BJ (cell line): ENCODE measurements at regions not wholly inside any gene's neighbourhood (a gene's known extent, or its start where the extent isn't known, plus 50 kb on each side); places are given as distances from the start of the nearest gene placed in this dataset.

Experiments
- CTCF ChIA-PET: fragments of 350-600 bp; formaldehyde crosslinking; extraction: SDS; loops from one replicate; lab custom pipeline; 2021; ENCODE audit warnings: antibody characterized with exemption, inconsistent platforms; lab: Yijun Ruan, JAX
- POLR2A ChIA-PET: fragments of 300-600 bp; sonication (Branson Sonifier 250); formaldehyde crosslinking; extraction: SDS; loops from one replicate; lab custom pipeline; 2021; ENCODE audit warnings: antibody characterized with exemption; lab: Charles Lee
- DNase-seq: peaks from one replicate; pipeline ENCODE4 v3.0.0-alpha.2; 2011; ENCODE audit warnings: low read depth
- H3K27me3 ChIP-seq: 2 replicates; pipeline ENCODE4 v1.6.0; 2011; ENCODE audit warnings: low read length; ENCODE audit not compliant: control insufficient read depth, insufficient read depth
- H3K36me3 ChIP-seq: 2 replicates; pipeline ENCODE4 v1.5.1; 2011; ENCODE audit warnings: low read length; ENCODE audit not compliant: control insufficient read depth, insufficient read depth
- H3K4me3 ChIP-seq: 2 replicates; pipeline ENCODE4 v1.5.1; 2011; ENCODE audit warnings: low read depth, mild to moderate bottlenecking, control low read depth, low read length
- TF ChIP-seq, protein P1 (sequence below): IDR thresholded peaks from 2 replicates; pipeline ENCODE4 v1.5.1; 2011; ENCODE audit warnings: low read depth, mild to moderate bottlenecking, control low read depth, inconsistent platforms, low read length, moderate library complexity; ENCODE audit not compliant: insufficient read depth

- POLR2A ChIA-PET: no interaction called here
- CTCF ChIA-PET: no interaction called here
- TF ChIP-seq, protein P1, sequence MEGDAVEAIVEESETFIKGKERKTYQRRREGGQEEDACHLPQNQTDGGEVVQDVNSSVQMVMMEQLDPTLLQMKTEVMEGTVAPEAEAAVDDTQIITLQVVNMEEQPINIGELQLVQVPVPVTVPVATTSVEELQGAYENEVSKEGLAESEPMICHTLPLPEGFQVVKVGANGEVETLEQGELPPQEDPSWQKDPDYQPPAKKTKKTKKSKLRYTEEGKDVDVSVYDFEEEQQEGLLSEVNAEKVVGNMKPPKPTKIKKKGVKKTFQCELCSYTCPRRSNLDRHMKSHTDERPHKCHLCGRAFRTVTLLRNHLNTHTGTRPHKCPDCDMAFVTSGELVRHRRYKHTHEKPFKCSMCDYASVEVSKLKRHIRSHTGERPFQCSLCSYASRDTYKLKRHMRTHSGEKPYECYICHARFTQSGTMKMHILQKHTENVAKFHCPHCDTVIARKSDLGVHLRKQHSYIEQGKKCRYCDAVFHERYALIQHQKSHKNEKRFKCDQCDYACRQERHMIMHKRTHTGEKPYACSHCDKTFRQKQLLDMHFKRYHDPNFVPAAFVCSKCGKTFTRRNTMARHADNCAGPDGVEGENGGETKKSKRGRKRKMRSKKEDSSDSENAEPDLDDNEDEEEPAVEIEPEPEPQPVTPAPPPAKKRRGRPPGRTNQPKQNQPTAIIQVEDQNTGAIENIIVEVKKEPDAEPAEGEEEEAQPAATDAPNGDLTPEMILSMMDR: no peak
- H3K36me3 ChIP-seq: no peaks in the 10 kb centered on the region
- H3K4me3 ChIP-seq: no peak overlapping the region
- 0 out of 2 replicates have a peak, but pooled peaks cover 3% of the 10 kb centered on the region for H3K27me3 ChIP-seq
- DNase-seq: no peak
These were observed 71.0 kb upstream of the TBCA start for GRCh38 chr5:77847129-77847460.

DNA sequence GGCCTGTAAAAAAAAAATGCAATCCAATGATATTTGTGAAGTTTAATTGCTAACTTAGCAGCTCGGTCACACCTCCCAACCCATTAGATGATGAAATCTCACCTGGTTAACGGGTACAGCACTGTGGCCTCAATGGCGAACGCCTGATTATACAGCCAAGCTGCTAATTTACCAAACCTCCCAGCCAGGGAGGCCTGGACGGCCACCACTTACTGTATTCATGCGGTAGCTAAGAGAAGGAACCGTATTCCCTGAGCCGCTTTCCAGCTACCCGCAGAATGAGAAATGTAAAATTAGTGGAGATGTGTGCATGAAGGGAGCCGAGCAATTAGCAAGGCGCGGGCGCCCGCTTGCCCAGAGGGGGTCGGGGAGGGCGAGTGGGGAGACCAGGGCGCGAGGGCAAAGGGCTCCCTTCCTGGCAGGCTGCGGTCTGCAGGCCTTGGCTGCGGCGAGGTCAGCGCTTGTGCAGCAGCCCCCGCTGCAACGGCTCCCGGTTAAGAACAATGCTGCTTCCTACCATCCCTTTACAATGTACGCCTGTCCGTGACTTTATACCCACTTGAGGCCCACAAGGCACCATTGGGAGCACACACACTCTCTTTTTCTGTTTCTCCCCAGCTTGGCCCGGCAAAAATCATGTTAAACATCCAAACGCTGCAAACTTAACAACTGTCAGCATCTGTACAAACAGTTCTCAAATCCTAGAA, 70.4 kb upstream of the TBCA start:
- CTCF ChIA-PET: interaction anchor here (1.0 kb wide), 1 partner anchor 19 kb away, joined by 4 read pairs; no protein-coding TSS in a partner anchor

GRCh38 chr5:77845324-77845646, 69.1 kb upstream of the TBCA start:
- Histone ChIP-seq H3K27me3 (0 out of 2 replicates have a peak, but pooled peaks cover 3% of the 10 kb centered on the region), H3K4me3 (no peak overlapping the region), H3K36me3 (no peaks in the 10 kb centered on the region)
- DNase-seq: no peak
- ChIA-PET POLR2A (no interaction called here), CTCF (interaction anchor here (0.6 to 1.0 kb wide), 4 partner anchors 20 to 655 kb away, joined by 3 to 4 read pairs (median 4); no protein-coding TSS in a partner anchor)
- TF ChIP-seq, protein P1: no peak

More for the DNA sequence above, 70.4 kb upstream of the TBCA start:
- H3K4me3 ChIP-seq: no peak overlapping the region
- H3K27me3 ChIP-seq: 0 out of 2 replicates have a peak, but pooled peaks cover 3% of the 10 kb centered on the region
- H3K36me3 ChIP-seq: no peaks in the 10 kb centered on the region
- TF ChIP-seq, protein P1: no peak
- POLR2A ChIA-PET: no interaction called here
- no peak for DNase-seq

- ChIA-PET POLR2A (no interaction called here), CTCF (interaction anchor here (0.6 to 0.7 kb wide), 2 partner anchors 10 to 183 kb away, joined by 3 read pairs; no protein-coding TSS in a partner anchor)
- DNase-seq: no peak
- Histone ChIP-seq H3K27me3 (0 out of 2 replicates have a peak, but pooled peaks cover 4% of the 10 kb centered on the region), H3K4me3 (peak overlapping the region; percentile 34), H3K36me3 (no peaks in the 10 kb centered on the region)
- TF ChIP-seq, protein P1: peak; percentile 39
These were observed 68.6 kb upstream of the TBCA start for GRCh38 chr5:77844623-77845323.

GRCh38 chr5:77844373-77844622, 68.2 kb upstream of the TBCA start:
- Histone ChIP-seq H3K36me3 (no peaks in the 10 kb centered on the region), H3K4me3 (peak overlapping the region; percentile 34), H3K27me3 (0 out of 2 replicates have a peak, but pooled peaks cover 4% of the 10 kb centered on the region)
- CTCF ChIA-PET: interaction anchor here (0.7 to 0.9 kb wide), 2 partner anchors 9 to 61 kb away, joined by 3 read pairs; no protein-coding TSS in a partner anchor
- POLR2A ChIA-PET: no interaction called here
- TF ChIP-seq, protein P1: no peak
- no peak for DNase-seq
